Upper lobe of right lung (tissue), 1 donor: ENCODE measurements at regions not wholly inside any gene's neighbourhood (a gene's known extent, or its start where the extent isn't known, plus 50 kb on each side); places are given as distances from the start of the nearest gene placed in this dataset.

Experiments
- ATAC-seq: fragments of 200-7000 bp; cut with Tn5 transposase; one replicate; pipeline ENCODE4 v1.9.1; 2020; ENCODE audit warnings: mild to moderate bottlenecking, moderate library complexity
- DNase-seq: peaks from one replicate; pipeline ENCODE4 v3.0.0-alpha.2; 2020
- H3K27ac ChIP-seq: fragments of 200-600 bp; one replicate; pipeline ENCODE4 v1.8.0; 2022
- H3K27me3 ChIP-seq: fragments of 200-600 bp; one replicate; pipeline ENCODE4 v1.8.0; 2022; ENCODE audit warnings: mild to moderate bottlenecking
- H3K36me3 ChIP-seq: fragments of 200-600 bp; one replicate; pipeline ENCODE4 v1.8.0; 2022
- H3K4me1 ChIP-seq: fragments of 200-600 bp; one replicate; pipeline ENCODE4 v1.8.0; 2022
- H3K4me3 ChIP-seq: fragments of 200-600 bp; one replicate; pipeline ENCODE4 v1.8.0; 2022; ENCODE audit warnings: mild to moderate bottlenecking
- H3K9me3 ChIP-seq: fragments of 200-600 bp; one replicate; pipeline ENCODE4 v1.8.0; 2022
- CTCF ChIP-seq: fragments of 200-600 bp; IDR thresholded peaks from one replicate; pipeline ENCODE4 v1.8.0; 2022; ENCODE audit warnings: antibody characterized with exemption
- intact Hi-C: fragments of 100-400 bp; cut with DNase I; formaldehyde crosslinking; loops from one replicate; pipeline ENCODE4 v1.11.0; 2022
- donor health status: DM: no; HTN: yes; CAD: no; lungs with severe emphysema.

GRCh38 chr21:22941779-22942490 is 1943.7 kb downstream of the NCAM2 start:
- Histone ChIP-seq H3K9me3 (no peaks in the 10 kb centered on the region), H3K4me1 (no peaks in the 10 kb centered on the region), H3K27ac (no peak overlapping the region), H3K27me3 (no peaks in the 10 kb centered on the region), H3K36me3 (no peaks in the 10 kb centered on the region), H3K4me3 (no peak overlapping the region)
- DNase-seq: no peak
- TF ChIP-seq CTCF: no peak
- ATAC-seq: no peak
- intact Hi-C loops: no loop called here

- TF ChIP-seq CTCF: no peak
- no peaks in the 10 kb centered on the region for H3K27me3 ChIP-seq
- H3K27ac ChIP-seq: no peak overlapping the region
- intact Hi-C loops: no loop called here
- no peaks in the 10 kb centered on the region for H3K9me3 ChIP-seq
- no peak for ATAC-seq
- no peaks in the 10 kb centered on the region for H3K36me3 ChIP-seq
- no peak overlapping the region for H3K4me3 ChIP-seq
- DNase-seq: no peak
- H3K4me1 ChIP-seq: no peaks in the 10 kb centered on the region
Observed at GRCh38 chr21:22955559-22955958, 1957.3 kb downstream of the NCAM2 start.

- no peak overlapping the region for H3K27ac ChIP-seq
- H3K4me3 ChIP-seq: no peak overlapping the region
- DNase-seq: no peak
- no peaks in the 10 kb centered on the region for H3K4me1 ChIP-seq
- intact Hi-C loops: no loop called here
- TF ChIP-seq CTCF: no peak
- ATAC-seq: no peak
- H3K27me3 ChIP-seq: no peaks in the 10 kb centered on the region
- no peaks in the 10 kb centered on the region for H3K36me3 ChIP-seq
- no peaks in the 10 kb centered on the region for H3K9me3 ChIP-seq
Observed at GRCh38 chr21:22961258-22961657, 1963.0 kb downstream of the NCAM2 start.

- intact Hi-C loops: no loop called here
- Histone ChIP-seq H3K4me1 (no peaks in the 10 kb centered on the region), H3K27ac (no peak overlapping the region), H3K9me3 (no peaks in the 10 kb centered on the region), H3K27me3 (no peaks in the 10 kb centered on the region), H3K4me3 (no peak overlapping the region), H3K36me3 (no peaks in the 10 kb centered on the region)
- DNase-seq (no peak), ATAC-seq (no peak)
- no peak for TF ChIP-seq CTCF
Observed at GRCh38 chr21:22965455-22966135, 1967.4 kb downstream of the NCAM2 start.

GRCh38 chr21:22981819-22982218 is 1983.6 kb downstream of the NCAM2 start:
- Histone ChIP-seq H3K9me3 (no peaks in the 10 kb centered on the region), H3K27ac (no peak overlapping the region), H3K4me3 (no peak overlapping the region), H3K36me3 (no peaks in the 10 kb centered on the region), H3K4me1 (no peaks in the 10 kb centered on the region), H3K27me3 (no peaks in the 10 kb centered on the region)
- DNase-seq (no peak), ATAC-seq (no peak)
- TF ChIP-seq CTCF: no peak
- intact Hi-C loops: no loop called here
